GM10248 (cell line): ENCODE measurements at regions not wholly inside any gene's neighbourhood (a gene's known extent, or its start where the extent isn't known, plus 50 kb on each side); places are given as distances from the start of the nearest gene placed in this dataset.

Experiments used
- CTCF ChIA-PET: fragments of 300-600 bp; sonication (Branson Sonifier 250); formaldehyde crosslinking; extraction: SDS; loops from one replicate; lab custom pipeline; 2021; ENCODE audit warnings: antibody characterized with exemption; lab: Yijun Ruan, JAX
- POLR2A ChIA-PET: fragments of 350-650 bp; sonication (Branson Sonifier 250); formaldehyde crosslinking; extraction: SDS; loops from one replicate; lab custom pipeline; 2020; ENCODE audit warnings: antibody characterized with exemption; lab: Yijun Ruan, JAX
- DNase-seq: peaks from one replicate; pipeline ENCODE4 v3.0.0; 2012; ENCODE audit errors: extremely low spot score
- TF ChIP-seq, protein P1 (sequence below): IDR thresholded peaks from 2 replicates; pipeline ENCODE4 v1.5.1; 2012; ENCODE audit warnings: mild to moderate bottlenecking, low read depth; ENCODE audit errors: extremely low read depth, missing control alignments, control extremely low read depth

DNA sequence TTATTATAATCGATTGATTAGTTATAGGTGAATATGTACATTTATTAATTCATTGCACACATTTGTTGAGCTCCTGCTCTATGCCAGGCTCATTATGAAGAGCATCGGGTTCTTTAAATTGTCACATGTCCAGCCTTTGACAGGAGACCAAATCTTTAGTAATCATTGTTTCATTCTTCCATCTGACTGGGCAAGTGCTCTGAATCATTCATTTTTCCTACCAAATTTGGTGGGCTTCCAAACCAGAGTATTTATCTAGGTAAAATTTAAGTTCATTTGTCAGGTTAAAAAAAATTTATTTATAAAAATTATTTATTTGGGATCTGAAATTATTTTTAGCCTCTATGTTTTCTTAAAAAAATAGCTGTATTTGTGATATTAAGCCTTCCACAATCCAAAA, 404.9 kb upstream of the MMS22L start:
- CTCF ChIA-PET = no interaction called here
- POLR2A ChIA-PET = no interaction called here
- TF ChIP-seq, protein P1, sequence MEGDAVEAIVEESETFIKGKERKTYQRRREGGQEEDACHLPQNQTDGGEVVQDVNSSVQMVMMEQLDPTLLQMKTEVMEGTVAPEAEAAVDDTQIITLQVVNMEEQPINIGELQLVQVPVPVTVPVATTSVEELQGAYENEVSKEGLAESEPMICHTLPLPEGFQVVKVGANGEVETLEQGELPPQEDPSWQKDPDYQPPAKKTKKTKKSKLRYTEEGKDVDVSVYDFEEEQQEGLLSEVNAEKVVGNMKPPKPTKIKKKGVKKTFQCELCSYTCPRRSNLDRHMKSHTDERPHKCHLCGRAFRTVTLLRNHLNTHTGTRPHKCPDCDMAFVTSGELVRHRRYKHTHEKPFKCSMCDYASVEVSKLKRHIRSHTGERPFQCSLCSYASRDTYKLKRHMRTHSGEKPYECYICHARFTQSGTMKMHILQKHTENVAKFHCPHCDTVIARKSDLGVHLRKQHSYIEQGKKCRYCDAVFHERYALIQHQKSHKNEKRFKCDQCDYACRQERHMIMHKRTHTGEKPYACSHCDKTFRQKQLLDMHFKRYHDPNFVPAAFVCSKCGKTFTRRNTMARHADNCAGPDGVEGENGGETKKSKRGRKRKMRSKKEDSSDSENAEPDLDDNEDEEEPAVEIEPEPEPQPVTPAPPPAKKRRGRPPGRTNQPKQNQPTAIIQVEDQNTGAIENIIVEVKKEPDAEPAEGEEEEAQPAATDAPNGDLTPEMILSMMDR = no peak
- no peak for DNase-seq

DNA sequence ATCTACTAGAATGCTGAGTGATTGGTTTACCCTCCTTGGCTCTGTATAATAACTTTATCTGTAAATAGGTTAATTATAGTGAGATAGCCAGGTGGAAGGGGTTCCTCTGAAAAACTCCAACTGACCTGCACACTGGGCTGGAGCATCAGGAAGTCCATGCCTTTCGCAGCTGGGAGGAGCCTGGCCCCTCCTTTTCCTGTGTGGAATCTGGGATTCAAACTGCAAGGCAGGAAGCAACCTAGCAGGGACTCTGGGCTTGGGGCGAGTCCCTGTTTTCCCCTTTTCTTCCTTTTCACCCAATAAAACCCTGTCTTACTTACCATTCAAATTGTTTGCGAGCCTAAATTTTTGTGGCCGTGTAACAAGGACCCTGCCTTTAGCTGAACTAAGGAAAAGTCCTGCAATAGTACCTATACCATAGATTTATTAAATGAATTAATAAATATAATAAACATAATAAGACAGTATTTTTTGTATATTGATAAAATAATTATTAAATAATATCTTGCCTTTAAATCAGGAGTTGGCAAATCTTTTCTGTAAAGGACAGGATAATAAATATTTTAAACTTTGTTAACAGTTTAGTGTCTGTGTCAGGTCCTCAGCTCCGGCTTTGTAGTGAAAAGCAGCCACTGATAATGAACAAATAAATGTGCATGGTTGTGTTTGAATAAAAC, 406.2 kb upstream of the MMS22L start:
- CTCF ChIA-PET = no interaction called here
- no peak for DNase-seq
- POLR2A ChIA-PET = no interaction called here
- TF ChIP-seq, protein P1 = no peak

DNA sequence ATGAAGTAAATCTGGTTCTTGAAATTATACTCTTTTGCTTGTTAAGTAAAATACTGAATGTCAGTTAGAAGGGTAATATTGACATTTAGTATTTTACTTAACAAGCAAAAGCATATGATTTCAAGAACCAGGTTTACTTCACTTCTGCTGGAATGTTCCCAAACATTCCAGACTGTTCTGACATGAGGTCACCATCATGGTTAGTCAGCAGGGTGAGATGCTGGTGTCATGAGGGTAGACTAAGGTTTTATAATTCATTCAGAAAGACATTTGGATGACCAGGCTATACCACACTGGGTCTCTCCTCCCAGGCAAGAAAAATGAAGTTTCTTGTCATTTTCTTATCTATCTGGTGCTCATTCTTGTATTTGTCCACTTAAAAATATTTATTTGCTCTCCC, 414.4 kb upstream of the MMS22L start:
- TF ChIP-seq, protein P1 = no peak
- CTCF ChIA-PET = interaction anchor here (2.4 kb wide), 1 partner anchor 22 kb away, joined by 5 read pairs; no protein-coding TSS in a partner anchor
- DNase-seq = no peak
- POLR2A ChIA-PET = no interaction called here

DNA sequence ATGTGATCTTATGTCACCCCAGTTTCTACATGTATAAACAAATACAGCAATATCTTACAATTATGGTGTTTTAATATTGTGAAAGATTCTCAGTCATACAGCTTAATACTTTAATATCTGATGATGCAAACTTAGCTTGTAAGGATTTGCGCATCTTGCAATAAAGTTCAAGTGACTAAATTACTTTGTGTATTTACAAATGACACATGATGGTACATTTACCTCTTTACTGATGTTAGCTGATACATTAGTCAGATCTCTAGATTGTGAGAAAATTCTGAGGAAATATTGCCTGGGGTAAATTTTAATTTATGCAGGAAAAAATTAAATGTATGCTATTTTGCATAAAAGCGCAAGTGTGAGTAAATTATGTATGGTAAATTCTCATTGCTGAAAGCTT, 418.8 kb upstream of the MMS22L start:
- ChIA-PET CTCF (interaction anchor here (1.2 to 2.4 kb wide), 8 partner anchors 9 to 45 kb away, joined by 3 to 8 read pairs (median 3); no protein-coding TSS in a partner anchor), POLR2A (no interaction called here)
- DNase-seq = no peak
- TF ChIP-seq, protein P1 = no peak

DNA sequence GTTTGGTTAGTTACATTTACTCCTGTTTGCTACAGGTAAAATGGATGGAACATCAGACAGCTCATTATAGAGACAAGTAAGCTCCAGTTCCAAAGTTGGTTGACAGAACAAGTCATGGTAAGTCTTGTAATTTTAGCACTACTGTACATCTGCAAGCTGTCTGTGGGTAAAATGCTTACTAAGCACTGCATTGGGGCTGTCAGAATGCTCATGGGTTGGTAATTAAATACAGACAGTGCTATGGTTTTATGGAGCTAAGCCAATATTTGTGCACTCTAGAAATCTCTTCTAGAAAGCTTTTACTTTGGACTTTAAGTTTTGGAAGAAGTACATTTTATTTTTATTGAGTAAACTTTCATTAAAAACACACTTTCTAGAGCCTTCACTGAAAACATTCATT, 419.2 kb upstream of the MMS22L start:
- CTCF ChIA-PET = interaction anchor here (1.2 to 2.4 kb wide), 7 partner anchors 9 to 45 kb away, joined by 3 to 8 read pairs (median 3); no protein-coding TSS in a partner anchor
- DNase-seq = no peak
- POLR2A ChIA-PET = no interaction called here
- TF ChIP-seq, protein P1 = no peak

DNA sequence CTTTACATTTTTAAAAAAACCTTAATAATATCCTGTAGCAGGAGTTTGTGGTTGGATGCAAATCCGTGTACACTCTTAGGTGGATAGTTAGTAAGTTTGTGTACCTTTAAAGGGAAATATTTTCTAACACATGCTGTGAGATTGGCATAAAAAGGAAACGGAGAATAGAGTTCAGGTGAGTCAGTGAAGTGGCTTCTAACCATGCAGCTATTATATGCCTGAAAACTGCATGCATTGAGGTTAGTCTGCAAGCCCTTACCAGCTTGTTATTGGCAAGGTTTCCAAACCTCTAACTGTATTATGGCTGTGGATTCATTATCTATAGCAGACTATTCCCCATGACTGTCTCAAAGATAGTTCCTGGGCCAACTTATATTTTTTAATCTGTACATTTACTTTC, 420.6 kb upstream of the MMS22L start:
- POLR2A ChIA-PET = no interaction called here
- CTCF ChIA-PET = interaction anchor here (0.9 to 2.4 kb wide), 5 partner anchors 8 to 40 kb away, joined by 3 to 8 read pairs (median 3); no protein-coding TSS in a partner anchor

More for the DNA sequence above, 420.6 kb upstream of the MMS22L start:
- DNase-seq = no peak
- TF ChIP-seq, protein P1 = no peak
